Endothelial cell of umbilical vein (primary cell): ENCODE measurements at regions not wholly inside any gene's neighbourhood (a gene's known extent, or its start where the extent isn't known, plus 50 kb on each side); places are given as distances from the start of the nearest gene placed in this dataset.

ENCODE experiments used
- BruUV-seq: library from RNA; stranded (reverse); fragments of 400-500 nt; replicated peaks from 2 replicates; lab custom pipeline; 2021; lab: Mats Ljungman, UMichigan
- CTCF ChIA-PET: fragments of 300-600, 350-600 bp; sonication (Branson Sonifier 250); formaldehyde crosslinking; loops from one replicate; lab custom pipeline; 2021; ENCODE audit warnings: antibody characterized with exemption, inconsistent platforms; lab: Charles Lee
- POLR2A ChIA-PET: fragments of 300-600, 350-600 bp; sonication (Branson Sonifier 250); formaldehyde crosslinking; loops from one replicate; lab custom pipeline; 2021; ENCODE audit warnings: antibody characterized with exemption, inconsistent platforms; lab: Charles Lee
- DNase-seq: peaks from one replicate; pipeline ENCODE4 v3.0.0-alpha.2; 2011; ENCODE audit warnings: low read depth, low spot score
- FAIRE-seq: peaks from 2 replicates; lab custom pipeline; 2011; peaks lifted over from hg19 to GRCh38; lab: Jason Lieb, UNC
- H2AFZ ChIP-seq: 2 replicates; pipeline ENCODE4 v1.6.0; 2012; ENCODE audit warnings: low read depth, low read length, control low read depth, inconsistent platforms
- H3K27ac ChIP-seq: 2 replicates; pipeline ENCODE4 v1.5.1; 2011; ENCODE audit warnings: low read depth, mild to moderate bottlenecking, control low read depth, low read length, moderate library complexity; ENCODE audit not compliant: insufficient read depth
- H3K27me3 ChIP-seq, 2 experiments: 2 replicates each; pipeline versions ENCODE4 v1.6.0 to v1.6.1; 2011; ENCODE audit warnings: low read length in 2 of 2, mixed read lengths in 1 of 2; ENCODE audit not compliant: control insufficient read depth in 2 of 2, insufficient read depth in 2 of 2
- H3K36me3 ChIP-seq, 2 experiments: 2 replicates in 1 of 2; 3 replicates in 1 of 2; pipeline ENCODE4 v1.5.1; 2011; ENCODE audit warnings: low read length in 2 of 2, mild to moderate bottlenecking in 1 of 2, moderate library complexity in 1 of 2; ENCODE audit not compliant: control insufficient read depth in 2 of 2, insufficient read depth in 2 of 2; ENCODE audit errors: extremely low read depth in 1 of 2
- H3K4me1 ChIP-seq: 3 replicates; pipeline ENCODE4 v1.5.1; 2011; ENCODE audit warnings: mild to moderate bottlenecking, low read length; ENCODE audit not compliant: control insufficient read depth, insufficient read depth; ENCODE audit errors: extremely low read depth
- H3K4me2 ChIP-seq: 2 replicates; pipeline ENCODE4 v1.6.1; 2011; ENCODE audit warnings: low read length, control low read depth, mixed read lengths; ENCODE audit not compliant: insufficient read depth
- H3K4me3 ChIP-seq, 3 experiments: fragments of 200-600 bp in 1 of 3; sonication (generic), shearing (Covaris generic) in 1 of 3; replicated peaks in 1 of 3; 2 replicates each; pipeline ENCODE4 v1.5.1; 2011 to 2016; ENCODE audit warnings: control low read depth in 3 of 3, low read length in 3 of 3, mild to moderate bottlenecking in 2 of 3, inconsistent platforms in 1 of 3, low read depth in 1 of 3, moderate library complexity in 1 of 3; ENCODE audit not compliant: insufficient read depth in 1 of 3
- H3K79me2 ChIP-seq: 2 replicates; pipeline ENCODE4 v1.6.0; 2012; ENCODE audit warnings: low read length, inconsistent platforms; ENCODE audit not compliant: control insufficient read depth, insufficient read depth
- H3K9ac ChIP-seq: replicated peaks from 2 replicates; pipeline ENCODE3; 2011; ENCODE audit warnings: low read length, control low read depth; ENCODE audit not compliant: insufficient read depth; ENCODE audit errors: extremely low read depth
- H3K9me1 ChIP-seq: replicated peaks from 3 replicates; pipeline ENCODE4 v1.6.0; 2011; ENCODE audit warnings: mild to moderate bottlenecking, low read length; ENCODE audit not compliant: control insufficient read depth, insufficient read depth; ENCODE audit errors: extremely low read depth
- H3K9me3 ChIP-seq: replicated peaks from 2 replicates; pipeline ENCODE4 v1.5.1; 2012; ENCODE audit warnings: low read length, inconsistent platforms; ENCODE audit not compliant: control insufficient read depth, insufficient read depth
- H4K20me1 ChIP-seq: replicated peaks from 2 replicates; pipeline ENCODE3; 2011; ENCODE audit warnings: mild to moderate bottlenecking, low read length; ENCODE audit not compliant: control insufficient read depth, insufficient read depth; ENCODE audit errors: extremely low read depth
- EZH2 ChIP-seq: IDR thresholded peaks from 2 replicates; pipeline ENCODE4 v1.6.1; 2012; ENCODE audit warnings: borderline replicate concordance, low read depth, mild to moderate bottlenecking, moderate library complexity, low read length, inconsistent platforms; ENCODE audit not compliant: severe bottlenecking
- FOS ChIP-seq: IDR thresholded peaks from 2 replicates; pipeline ENCODE4 v1.6.1; 2011; ENCODE audit warnings: mild to moderate bottlenecking, low read length, moderate library complexity, borderline replicate concordance; ENCODE audit not compliant: insufficient read depth
- GATA2 ChIP-seq: IDR thresholded peaks from 2 replicates; pipeline ENCODE4 v1.7.0; 2011; ENCODE audit warnings: low read depth, mild to moderate bottlenecking, moderate library complexity, mixed read lengths, low read length; ENCODE audit not compliant: insufficient read length, insufficient read depth
- JUN ChIP-seq: IDR thresholded peaks from 2 replicates; pipeline ENCODE4 v1.6.1; 2011; ENCODE audit warnings: borderline replicate concordance, low read depth; ENCODE audit not compliant: insufficient read length, insufficient read depth
- MAX ChIP-seq: IDR thresholded peaks from 2 replicates; pipeline ENCODE4 v1.6.1; 2011; ENCODE audit not compliant: insufficient read depth, insufficient read length
- MYC ChIP-seq: IDR thresholded peaks from one replicate; pipeline ENCODE4 v1.6.1; 2011; ENCODE audit warnings: mild to moderate bottlenecking, low read depth, low read length
- POLR2A ChIP-seq: IDR thresholded peaks from 2 replicates; pipeline ENCODE4 v1.6.1; 2012; ENCODE audit warnings: low read depth, mild to moderate bottlenecking, control low read depth, low read length
- POLR2AphosphoS5 ChIP-seq: IDR thresholded peaks from 2 replicates; pipeline ENCODE4 v1.6.1; 2012; ENCODE audit warnings: low read depth, mild to moderate bottlenecking, control low read depth, low read length, moderate library complexity; ENCODE audit not compliant: insufficient read depth
- dilution Hi-C: fragments of 300-500 bp; cut with MboI; formaldehyde crosslinking; loops from one replicate; pipeline ENCODE4 v1.15.0; 2019; ENCODE audit warnings: low sequenced_read_pairs; ENCODE audit not compliant: extremely low pct_ligation_motif_present
- intact Hi-C: fragments of 100-400 bp; cut with micrococcal nuclease; formaldehyde crosslinking; loops from one replicate; pipeline ENCODE4 v1.10.0; 2022
- TF ChIP-seq, protein P1 (sequence below), 2 donors: IDR thresholded peaks; 1 replicate in 1 of 2; 2 replicates in 1 of 2; pipeline ENCODE4 v1.5.1; 2011; ENCODE audit warnings: low read length in 2 of 2, mild to moderate bottlenecking in 2 of 2, moderate library complexity in 2 of 2, control low read depth in 1 of 2, inconsistent platforms in 1 of 2, low read depth in 1 of 2; ENCODE audit not compliant: insufficient read depth in 1 of 2; ENCODE audit errors: extremely low read depth in 1 of 2

- ChIA-PET POLR2A (no interaction called here), CTCF (interaction anchor here (0.7 to 2.0 kb wide), 3 partner anchors 11 to 389 kb away, joined by 3 to 6 read pairs (median 4); no protein-coding TSS in a partner anchor)
- no TSS peak for BruUV-seq
- TF ChIP-seq GATA2, result no peak
- no peak for TF ChIP-seq POLR2A
- TF ChIP-seq EZH2, result no peak
- no peak for TF ChIP-seq MYC
- peak overlapping the region; percentile 10 for H2AFZ ChIP-seq
- DNase-seq (no peak), FAIRE-seq (no peak)
- no peaks in the 10 kb centered on the region for H3K27me3 ChIP-seq
- no peaks in the 10 kb centered on the region for H3K9me1 ChIP-seq
- no peaks in the 10 kb centered on the region for H4K20me1 ChIP-seq
- dilution Hi-C loops, result no loop called here
- H3K9ac ChIP-seq, result no peak overlapping the region
- H3K79me2 ChIP-seq, result no peaks in the 10 kb centered on the region
- H3K36me3 ChIP-seq, result no peaks in the 10 kb centered on the region
- H3K4me2 ChIP-seq, result peak overlapping the region; percentile 16
- intact Hi-C loops, result loop anchor here (2.0 kb wide), 2 partner anchors 41 to 145 kb away; no protein-coding TSS in a partner anchor
- H3K27ac ChIP-seq, result peak overlapping the region; percentile 21
- H3K9me3 ChIP-seq, result no peaks in the 10 kb centered on the region
- H3K4me1 ChIP-seq, result peaks cover 25% of the 10 kb centered on the region
- no peak overlapping the region for H3K4me3 ChIP-seq
Measured at GRCh38 chr11:122044086-122044485, 71.9 kb downstream of the BLID start.

GRCh38 chr11:122042981-122043380 lies 73.0 kb downstream of the BLID start:
- Histone ChIP-seq H4K20me1 (no peaks in the 10 kb centered on the region), H2AFZ (no peak overlapping the region), H3K36me3 (no peaks in the 10 kb centered on the region), H3K4me3 (no peak overlapping the region), H3K9me3 (no peaks in the 10 kb centered on the region), H3K9ac (no peak overlapping the region), H3K27ac (no peak overlapping the region), H3K4me2 (no peak overlapping the region), H3K4me1 (peaks cover 20% of the 10 kb centered on the region), H3K79me2 (no peaks in the 10 kb centered on the region), H3K27me3 (no peaks in the 10 kb centered on the region), H3K9me1 (no peaks in the 10 kb centered on the region)
- TF ChIP-seq FOS (no peak), JUN (no peak), POLR2AphosphoS5 (no peak), MYC (no peak), POLR2A (no peak), MAX (no peak), EZH2 (no peak), GATA2 (no peak)
- TF ChIP-seq, protein P1, sequence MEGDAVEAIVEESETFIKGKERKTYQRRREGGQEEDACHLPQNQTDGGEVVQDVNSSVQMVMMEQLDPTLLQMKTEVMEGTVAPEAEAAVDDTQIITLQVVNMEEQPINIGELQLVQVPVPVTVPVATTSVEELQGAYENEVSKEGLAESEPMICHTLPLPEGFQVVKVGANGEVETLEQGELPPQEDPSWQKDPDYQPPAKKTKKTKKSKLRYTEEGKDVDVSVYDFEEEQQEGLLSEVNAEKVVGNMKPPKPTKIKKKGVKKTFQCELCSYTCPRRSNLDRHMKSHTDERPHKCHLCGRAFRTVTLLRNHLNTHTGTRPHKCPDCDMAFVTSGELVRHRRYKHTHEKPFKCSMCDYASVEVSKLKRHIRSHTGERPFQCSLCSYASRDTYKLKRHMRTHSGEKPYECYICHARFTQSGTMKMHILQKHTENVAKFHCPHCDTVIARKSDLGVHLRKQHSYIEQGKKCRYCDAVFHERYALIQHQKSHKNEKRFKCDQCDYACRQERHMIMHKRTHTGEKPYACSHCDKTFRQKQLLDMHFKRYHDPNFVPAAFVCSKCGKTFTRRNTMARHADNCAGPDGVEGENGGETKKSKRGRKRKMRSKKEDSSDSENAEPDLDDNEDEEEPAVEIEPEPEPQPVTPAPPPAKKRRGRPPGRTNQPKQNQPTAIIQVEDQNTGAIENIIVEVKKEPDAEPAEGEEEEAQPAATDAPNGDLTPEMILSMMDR (IDR thresholded peaks at IDR 0.05; ENCODE audit: extremely low read depth in 1 of 2, insufficient read depth in 1 of 2, low read depth in 1 of 2, low read length in 2 of 2), result no peak
- ChIA-PET POLR2A (no interaction called here), CTCF (interaction anchor here (1.6 kb wide), 1 partner anchor 13 kb away, joined by 4 read pairs; no protein-coding TSS in a partner anchor)
- no TSS peak for BruUV-seq
- dilution Hi-C loops, result no loop called here
- intact Hi-C loops, result no loop called here
- no peak for FAIRE-seq
- no peak for DNase-seq
